H9 (cell line): ENCODE measurements at regions not wholly inside any gene's neighbourhood (a gene's known extent, or its start where the extent isn't known, plus 50 kb on each side); places are given as distances from the start of the nearest gene placed in this dataset.

Experiments
- DNase-seq: peaks from one replicate; pipeline ENCODE4 v3.0.0-alpha.2; 2017
- H2AFZ ChIP-seq: one replicate; pipeline ENCODE4 v1.6.1; 2013; ENCODE audit warnings: mild to moderate bottlenecking, low read length, control low read depth, moderate library complexity
- H2AK5ac ChIP-seq: 2 replicates; pipeline ENCODE4 v1.6.1; 2013; ENCODE audit warnings: low read length, control low read depth, mixed read lengths; ENCODE audit not compliant: insufficient read length
- H2BK120ac ChIP-seq: one replicate; pipeline ENCODE4 v1.6.1; 2013; ENCODE audit warnings: low read depth, mild to moderate bottlenecking, low read length, control low read depth, inconsistent platforms; ENCODE audit not compliant: poor library complexity, severe bottlenecking
- H2BK12ac ChIP-seq: 2 replicates; pipeline ENCODE4 v1.6.1; 2013; ENCODE audit warnings: low read length, control low read depth, mixed read lengths, low read depth; ENCODE audit not compliant: insufficient read length
- H2BK15ac ChIP-seq: 2 replicates; pipeline ENCODE4 v1.6.1; 2013; ENCODE audit warnings: low read depth, low read length, control low read depth
- H2BK20ac ChIP-seq: one replicate; pipeline ENCODE4 v1.6.1; 2013; ENCODE audit warnings: low read depth, mild to moderate bottlenecking, low read length, control low read depth, inconsistent platforms; ENCODE audit not compliant: poor library complexity, severe bottlenecking
- H2BK5ac ChIP-seq: 2 replicates; pipeline ENCODE4 v1.6.1; 2013; ENCODE audit warnings: low read length, control low read depth, mixed read lengths; ENCODE audit not compliant: insufficient read length
- H3K14ac ChIP-seq: 2 replicates; pipeline ENCODE4 v1.6.1; 2013; ENCODE audit warnings: low read length, control low read depth; ENCODE audit not compliant: insufficient read depth
- H3K18ac ChIP-seq: 2 replicates; pipeline ENCODE4 v1.6.1; 2013; ENCODE audit warnings: low read depth, mild to moderate bottlenecking, mixed read lengths, low read length, control low read depth; ENCODE audit not compliant: insufficient read length
- H3K23ac ChIP-seq: 2 replicates; pipeline ENCODE4 v1.6.1; 2013; ENCODE audit warnings: low read length, control low read depth, mixed read lengths, low read depth; ENCODE audit not compliant: insufficient read length
- H3K23me2 ChIP-seq: 2 replicates; pipeline ENCODE4 v1.6.1; 2013; ENCODE audit warnings: low read depth, mild to moderate bottlenecking, mixed read lengths, low read length, control low read depth; ENCODE audit not compliant: insufficient read length, poor library complexity, severe bottlenecking
- H3K27ac ChIP-seq: 2 replicates; pipeline ENCODE4 v1.5.1; 2013; ENCODE audit warnings: low read length, control low read depth, mixed read lengths, low read depth; ENCODE audit not compliant: insufficient read length
- H3K27me3 ChIP-seq: 2 replicates; pipeline ENCODE4 v1.6.1; 2013; ENCODE audit warnings: low read length, control low read depth, inconsistent platforms; ENCODE audit not compliant: insufficient read depth
- H3K4ac ChIP-seq: 2 replicates; pipeline ENCODE4 v1.6.1; 2013; ENCODE audit warnings: low read depth, mild to moderate bottlenecking, control low read depth, inconsistent platforms, low read length, moderate library complexity
- H3K4me1 ChIP-seq: 2 replicates; pipeline ENCODE4 v1.6.1; 2013; ENCODE audit warnings: low read length, control low read depth, inconsistent platforms; ENCODE audit not compliant: insufficient read depth
- H3K4me2 ChIP-seq: 2 replicates; pipeline ENCODE4 v1.6.1; 2013; ENCODE audit warnings: low read length, control low read depth, mixed read lengths; ENCODE audit not compliant: insufficient read length, insufficient read depth
- H3K56ac ChIP-seq: 2 replicates; pipeline ENCODE4 v1.6.1; 2013; ENCODE audit warnings: low read depth, mild to moderate bottlenecking, mixed read lengths, low read length, control low read depth; ENCODE audit not compliant: insufficient read length
- H3K79me1 ChIP-seq: 2 replicates; pipeline ENCODE4 v1.6.1; 2013; ENCODE audit warnings: low read depth, mild to moderate bottlenecking, moderate library complexity, low read length, control low read depth, inconsistent platforms; ENCODE audit not compliant: insufficient read depth, poor library complexity, severe bottlenecking
- H3K79me2 ChIP-seq: 2 replicates; pipeline ENCODE4 v1.6.1; 2013; ENCODE audit warnings: low read length, control low read depth, inconsistent platforms; ENCODE audit not compliant: insufficient read depth
- H3K9ac ChIP-seq: 2 replicates; pipeline ENCODE4 v1.6.1; 2013; ENCODE audit warnings: low read length, control low read depth, mixed read lengths; ENCODE audit not compliant: insufficient read length; ENCODE audit errors: extremely low read depth
- H3K9me3 ChIP-seq: one replicate; pipeline ENCODE4 v1.6.1; 2013; ENCODE audit warnings: low read depth, low read length, inconsistent platforms; ENCODE audit not compliant: control insufficient read depth
- H3T11ph ChIP-seq: one replicate; pipeline ENCODE4 v1.6.1; 2013; ENCODE audit warnings: mild to moderate bottlenecking, low read length, control low read depth, inconsistent platforms
- H4K20me1 ChIP-seq: one replicate; pipeline ENCODE4 v1.6.1; 2013; ENCODE audit not compliant: control insufficient read depth, insufficient read length, insufficient read depth
- H4K5ac ChIP-seq: 2 replicates; pipeline ENCODE4 v1.6.1; 2013; ENCODE audit warnings: low read depth, mild to moderate bottlenecking, mixed read lengths, low read length, control low read depth; ENCODE audit not compliant: insufficient read length
- H4K8ac ChIP-seq: replicated peaks from 2 replicates; pipeline ENCODE4 v1.6.1; 2013; ENCODE audit warnings: low read length, control low read depth, mixed read lengths, low read depth; ENCODE audit not compliant: insufficient read length
- H4K91ac ChIP-seq: 2 replicates; pipeline ENCODE4 v1.6.1; 2013; ENCODE audit warnings: low read depth, mild to moderate bottlenecking, moderate library complexity, mixed read lengths, low read length, control low read depth; ENCODE audit not compliant: insufficient read length
- H3K27ac Mint-ChIP-seq, 3 experiments: 2 replicates in 2 of 3; 3 replicates in 1 of 3; pipeline ENCODE4 v1.8.0; 2020 to 2021; ENCODE audit warnings: mixed read lengths in 3 of 3, mild to moderate bottlenecking in 1 of 3, moderate library complexity in 1 of 3
- H3K27me3 Mint-ChIP-seq: 2 replicates; pipeline ENCODE4 v1.8.0; 2021; ENCODE audit warnings: low read depth, mild to moderate bottlenecking, moderate library complexity, mixed read lengths
- H3K36me3 Mint-ChIP-seq, 3 experiments: 2 replicates in 2 of 3; 3 replicates in 1 of 3; pipeline ENCODE4 v1.8.0; 2020 to 2021; ENCODE audit warnings: low read depth in 3 of 3, mixed read lengths in 3 of 3; ENCODE audit not compliant: insufficient read depth in 1 of 3
- H3K4me1 Mint-ChIP-seq, 2 experiments: 2 replicates each; pipeline ENCODE4 v1.8.0; 2020; ENCODE audit warnings: mixed read lengths in 2 of 2
- H3K4me3 Mint-ChIP-seq, 2 experiments: 2 replicates in 1 of 2; 3 replicates in 1 of 2; pipeline ENCODE4 v1.8.0; 2020 to 2021; ENCODE audit warnings: mild to moderate bottlenecking in 2 of 2, mixed read lengths in 2 of 2, moderate library complexity in 1 of 2
- H3K9me3 Mint-ChIP-seq, 2 experiments: 2 replicates in 1 of 2; 3 replicates in 1 of 2; pipeline ENCODE4 v1.8.0; 2020; ENCODE audit warnings: mild to moderate bottlenecking in 2 of 2, mixed read lengths in 2 of 2, moderate library complexity in 1 of 2
- WGBS: extraction: QIAGEN DNeasy Blood & Tissue Kit; methylation state at CpG from one replicate; pipeline ENCODE4 v1.1.7; 2013; ENCODE audit warnings: missing lambda C conversion rate, low lambda C conversion rate, mixed read lengths; ENCODE audit not compliant: insufficient read length; ENCODE audit errors: extremely low coverage; 5-methylcytosine and 5-hydroxymethylcytosine counted together
- TF ChIP-seq, protein P1 (sequence below): fragments of 200-600 bp; sonication (generic); conservative IDR thresholded peaks from 3 replicates; pipeline ENCODE4 v1.8.0; 2021; ENCODE audit warnings: antibody characterized with exemption, mild to moderate bottlenecking

DNA sequence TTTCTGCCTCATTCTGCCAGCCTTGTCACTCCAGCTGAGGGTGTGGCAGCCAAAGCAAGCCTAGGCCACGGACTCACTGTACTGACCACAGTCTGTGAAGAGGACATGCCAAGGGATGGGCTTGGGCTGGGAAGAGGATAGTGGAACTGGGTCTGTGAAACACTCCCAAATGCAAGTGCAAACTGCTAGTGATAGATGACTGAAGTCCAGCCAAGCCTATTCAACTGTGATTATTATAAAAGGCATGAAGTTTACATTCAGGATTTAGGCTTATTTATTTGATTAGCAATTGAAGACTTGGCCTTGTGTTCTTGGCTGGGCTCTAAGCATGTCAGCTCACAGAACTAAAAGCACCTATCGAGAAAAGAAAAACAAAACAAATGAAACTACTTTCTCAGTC is 84.9 kb upstream of the UBE2E1 start:
- Mint-ChIP-seq H3K36me3 (peaks cover 0 to 9% (median 2%) of the 10 kb centered on the region in 3 experiments; a peak in 3 of 7 replicates), H3K27ac (no peak overlapping the region), H3K4me3 (no peak overlapping the region), H3K9me3 (peaks cover 5 to 13% of the 10 kb centered on the region in 2 experiments), H3K27me3 (no peaks in the 10 kb centered on the region; the same call in none of the 2 replicates), H3K4me1 (no peaks in the 10 kb centered on the region)
- Histone ChIP-seq H2BK20ac (no peak overlapping the region), H4K91ac (no peak overlapping the region), H2AFZ (no peak overlapping the region), H3K4me1 (no peaks in the 10 kb centered on the region), H3K9ac (no peak overlapping the region), H3K18ac (no peak overlapping the region), H3K23ac (no peak overlapping the region), H2BK5ac (no peak overlapping the region), H2BK120ac (no peak overlapping the region), H3K14ac (no peak overlapping the region), H3K27ac (no peak overlapping the region), H2BK15ac (no peak overlapping the region), H3K79me1 (no peaks in the 10 kb centered on the region), H3K27me3 (no peaks in the 10 kb centered on the region), H3K4ac (no peak overlapping the region), H2BK12ac (no peak overlapping the region), H4K20me1 (no peaks in the 10 kb centered on the region), H4K8ac (no peak overlapping the region), H3K4me2 (no peak overlapping the region), H2AK5ac (no peak overlapping the region), H3T11ph (no peak overlapping the region), H3K79me2 (no peaks in the 10 kb centered on the region), H3K9me3 (no peaks in the 10 kb centered on the region), H3K56ac (no peak overlapping the region), H3K23me2 (no peaks in the 10 kb centered on the region), H4K5ac (no peak overlapping the region)
- DNase-seq: no peak
- WGBS: no CpG with 5 or more reads among the region's 2 CpGs
- TF ChIP-seq, protein P1, sequence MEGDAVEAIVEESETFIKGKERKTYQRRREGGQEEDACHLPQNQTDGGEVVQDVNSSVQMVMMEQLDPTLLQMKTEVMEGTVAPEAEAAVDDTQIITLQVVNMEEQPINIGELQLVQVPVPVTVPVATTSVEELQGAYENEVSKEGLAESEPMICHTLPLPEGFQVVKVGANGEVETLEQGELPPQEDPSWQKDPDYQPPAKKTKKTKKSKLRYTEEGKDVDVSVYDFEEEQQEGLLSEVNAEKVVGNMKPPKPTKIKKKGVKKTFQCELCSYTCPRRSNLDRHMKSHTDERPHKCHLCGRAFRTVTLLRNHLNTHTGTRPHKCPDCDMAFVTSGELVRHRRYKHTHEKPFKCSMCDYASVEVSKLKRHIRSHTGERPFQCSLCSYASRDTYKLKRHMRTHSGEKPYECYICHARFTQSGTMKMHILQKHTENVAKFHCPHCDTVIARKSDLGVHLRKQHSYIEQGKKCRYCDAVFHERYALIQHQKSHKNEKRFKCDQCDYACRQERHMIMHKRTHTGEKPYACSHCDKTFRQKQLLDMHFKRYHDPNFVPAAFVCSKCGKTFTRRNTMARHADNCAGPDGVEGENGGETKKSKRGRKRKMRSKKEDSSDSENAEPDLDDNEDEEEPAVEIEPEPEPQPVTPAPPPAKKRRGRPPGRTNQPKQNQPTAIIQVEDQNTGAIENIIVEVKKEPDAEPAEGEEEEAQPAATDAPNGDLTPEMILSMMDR: no peak
